ENCODE measurements at regions not wholly inside any gene's neighbourhood (a gene's known extent, or its start where the extent isn't known, plus 50 kb on each side); places are given as distances from the start of the nearest gene placed in this dataset.

DNA sequence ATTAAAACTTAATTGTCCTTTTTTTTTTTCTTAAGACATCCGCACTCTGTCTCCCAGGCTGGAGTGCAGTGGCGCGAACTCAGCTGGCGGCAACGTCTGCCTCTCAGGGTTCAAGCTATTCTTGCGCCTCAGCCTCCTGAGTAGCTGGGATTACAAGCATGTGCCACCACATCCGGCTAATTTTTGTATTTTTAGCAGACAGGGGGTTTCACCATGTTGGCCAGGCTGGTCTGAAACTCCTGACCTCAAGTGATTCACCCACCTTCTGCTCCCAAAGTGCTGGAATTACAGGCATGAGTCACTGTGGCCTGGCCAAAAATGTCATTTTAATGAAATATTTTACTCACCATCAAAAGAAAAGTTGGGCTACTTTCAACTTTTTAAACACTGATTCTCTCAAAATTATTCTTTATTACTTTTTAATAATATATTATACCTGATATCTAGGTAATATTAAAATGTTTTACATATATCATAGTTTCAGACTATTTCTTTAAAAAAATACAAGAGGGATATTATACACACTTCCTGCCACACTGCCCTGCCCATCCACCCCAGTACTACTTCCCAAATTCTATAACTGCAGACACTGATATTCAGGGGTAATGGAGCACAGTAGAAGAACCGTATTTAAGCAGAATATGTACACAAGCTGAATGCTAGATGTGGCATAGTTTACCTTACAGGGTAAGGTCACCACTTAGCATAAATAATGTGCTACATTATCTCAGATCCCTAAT lies 723.9 kb upstream of the ZNF385D start:
- H3K27ac Mint-ChIP-seq: no peak overlapping the region
- H3K36me3 Mint-ChIP-seq (ENCODE audit: insufficient read depth in 1 of 3, low read depth in 3 of 3): no peaks in the 10 kb centered on the region
- H3K79me1 ChIP-seq (ENCODE audit: insufficient read depth, low read depth, low read length, poor library complexity, severe bottlenecking): no peaks in the 10 kb centered on the region
- H3K56ac ChIP-seq (ENCODE audit: insufficient read length, low read depth, low read length): no peak overlapping the region
- H4K91ac ChIP-seq (ENCODE audit: insufficient read length, low read depth, low read length): no peak overlapping the region
- H3K14ac ChIP-seq (ENCODE audit: insufficient read depth, low read length): no peak overlapping the region
- H2AK5ac ChIP-seq (ENCODE audit: insufficient read length, low read length): no peak overlapping the region
- DNase-seq: no peak
- H3K23me2 ChIP-seq (ENCODE audit: insufficient read length, low read depth, low read length, poor library complexity, severe bottlenecking): no peaks in the 10 kb centered on the region
- no peak overlapping the region for H3K4me2 ChIP-seq (ENCODE audit: insufficient read depth, insufficient read length, low read length)
- no peak overlapping the region for H3K4me3 Mint-ChIP-seq
- WGBS (ENCODE audit: extremely low coverage, insufficient read length, low lambda C conversion rate): no CpG with 5 or more reads among the region's 8 CpGs
- no peak overlapping the region for H2BK120ac ChIP-seq (ENCODE audit: low read depth, low read length, poor library complexity, severe bottlenecking)
- TF ChIP-seq, protein P1, sequence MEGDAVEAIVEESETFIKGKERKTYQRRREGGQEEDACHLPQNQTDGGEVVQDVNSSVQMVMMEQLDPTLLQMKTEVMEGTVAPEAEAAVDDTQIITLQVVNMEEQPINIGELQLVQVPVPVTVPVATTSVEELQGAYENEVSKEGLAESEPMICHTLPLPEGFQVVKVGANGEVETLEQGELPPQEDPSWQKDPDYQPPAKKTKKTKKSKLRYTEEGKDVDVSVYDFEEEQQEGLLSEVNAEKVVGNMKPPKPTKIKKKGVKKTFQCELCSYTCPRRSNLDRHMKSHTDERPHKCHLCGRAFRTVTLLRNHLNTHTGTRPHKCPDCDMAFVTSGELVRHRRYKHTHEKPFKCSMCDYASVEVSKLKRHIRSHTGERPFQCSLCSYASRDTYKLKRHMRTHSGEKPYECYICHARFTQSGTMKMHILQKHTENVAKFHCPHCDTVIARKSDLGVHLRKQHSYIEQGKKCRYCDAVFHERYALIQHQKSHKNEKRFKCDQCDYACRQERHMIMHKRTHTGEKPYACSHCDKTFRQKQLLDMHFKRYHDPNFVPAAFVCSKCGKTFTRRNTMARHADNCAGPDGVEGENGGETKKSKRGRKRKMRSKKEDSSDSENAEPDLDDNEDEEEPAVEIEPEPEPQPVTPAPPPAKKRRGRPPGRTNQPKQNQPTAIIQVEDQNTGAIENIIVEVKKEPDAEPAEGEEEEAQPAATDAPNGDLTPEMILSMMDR (conservative IDR thresholded peaks at IDR 0.05): no peak
- no peaks in the 10 kb centered on the region for H3K79me2 ChIP-seq (ENCODE audit: insufficient read depth, low read length)
- no peak overlapping the region for H3K9ac ChIP-seq (ENCODE audit: extremely low read depth, insufficient read length, low read length)
- no peak overlapping the region for H3K23ac ChIP-seq (ENCODE audit: insufficient read length, low read depth, low read length)
- H2BK5ac ChIP-seq (ENCODE audit: insufficient read length, low read length): no peak overlapping the region
- H2BK12ac ChIP-seq (ENCODE audit: insufficient read length, low read depth, low read length): no peak overlapping the region
- no peaks in the 10 kb centered on the region for H3K9me3 Mint-ChIP-seq
- H4K20me1 ChIP-seq (ENCODE audit: control insufficient read depth, insufficient read depth, insufficient read length): no peaks in the 10 kb centered on the region
- H3K9me3 ChIP-seq (ENCODE audit: control insufficient read depth, low read depth, low read length): no peaks in the 10 kb centered on the region
- H4K5ac ChIP-seq (ENCODE audit: insufficient read length, low read depth, low read length): no peak overlapping the region
- no peak overlapping the region for H2BK15ac ChIP-seq (ENCODE audit: low read depth, low read length)
- no peaks in the 10 kb centered on the region for H3K4me1 ChIP-seq (ENCODE audit: insufficient read depth, low read length)
- H3K27me3 Mint-ChIP-seq (ENCODE audit: low read depth): no peaks in the 10 kb centered on the region
- H3K27ac ChIP-seq (ENCODE audit: insufficient read length, low read depth, low read length): no peak overlapping the region
- H2AFZ ChIP-seq (ENCODE audit: low read length): no peak overlapping the region
- H3T11ph ChIP-seq (ENCODE audit: low read length): no peak overlapping the region
- no peak overlapping the region for H3K4ac ChIP-seq (ENCODE audit: low read depth, low read length)
- H4K8ac ChIP-seq (replicated peaks; ENCODE audit: insufficient read length, low read depth, low read length): no peak overlapping the region
- no peaks in the 10 kb centered on the region for H3K27me3 ChIP-seq (ENCODE audit: insufficient read depth, low read length)
- H3K4me1 Mint-ChIP-seq: no peaks in the 10 kb centered on the region
- no peak overlapping the region for H2BK20ac ChIP-seq (ENCODE audit: low read depth, low read length, poor library complexity, severe bottlenecking)
- H3K18ac ChIP-seq (ENCODE audit: insufficient read length, low read depth, low read length): no peak overlapping the region
